OCI-LY3 (cell line): ENCODE measurements at regions not wholly inside any gene's neighbourhood (a gene's known extent, or its start where the extent isn't known, plus 50 kb on each side); places are given as distances from the start of the nearest gene placed in this dataset.
A peak's percentile ranks its signal among the peaks of the same experiment; 100 is the strongest.

Source experiments
- H2AFZ ChIP-seq: fragments of 200-600, 300-600 bp; shearing (Covaris generic); 2 replicates; pipeline ENCODE4 v1.6.0; 2014; ENCODE audit warnings: antibody characterized with exemption, low read depth, low read length
- H3K27ac ChIP-seq: fragments of 200-600, 300-600 bp; sonication (generic); 2 replicates; pipeline ENCODE4 v1.5.1; 2014; ENCODE audit warnings: mild to moderate bottlenecking, low read length, moderate library complexity, mixed read lengths
- H3K27me3 ChIP-seq: fragments of 200-600, 300-600 bp; sonication (generic); 2 replicates; pipeline ENCODE4 v1.6.1; 2014; ENCODE audit warnings: low read depth, low read length, mixed read lengths
- H3K36me3 ChIP-seq: fragments of 200-600, 300-600 bp; sonication (generic); replicated peaks from 2 replicates; pipeline ENCODE3; 2014; ENCODE audit warnings: low read depth, low read length, mixed read lengths
- H3K4me1 ChIP-seq: fragments of 300-600, 200-600 bp; sonication (generic); 2 replicates; pipeline ENCODE4 v1.6.1; 2014; ENCODE audit warnings: low read length, mixed read lengths
- H3K4me2 ChIP-seq: fragments of 200-600, 300-600 bp; sonication (generic); 2 replicates; pipeline ENCODE4 v1.6.1; 2014; ENCODE audit warnings: low read length, mixed read lengths
- H3K4me3 ChIP-seq: fragments of 300-600, 200-600 bp; sonication (generic); 2 replicates; pipeline ENCODE4 v1.5.1; 2014; ENCODE audit warnings: antibody characterized with exemption, mild to moderate bottlenecking, low read length, moderate library complexity
- H3K79me2 ChIP-seq: fragments of 300-600, 200-600 bp; shearing (Covaris generic); 2 replicates; pipeline ENCODE4 v1.6.1; 2014; ENCODE audit warnings: mild to moderate bottlenecking, low read length, mixed read lengths
- H3K9ac ChIP-seq: fragments of 300-600, 200-600 bp; shearing (Covaris generic); 2 replicates; pipeline ENCODE4 v1.6.0; 2014; ENCODE audit warnings: mild to moderate bottlenecking, low read length, moderate library complexity
- H3K9me3 ChIP-seq: fragments of 200-600, 300-600 bp; shearing (Covaris generic); 2 replicates; pipeline ENCODE4 v1.6.1; 2014; ENCODE audit warnings: low read length, mixed read lengths; ENCODE audit not compliant: insufficient read depth
- H4K20me1 ChIP-seq: fragments of 200-600, 300-600 bp; sonication (generic); 2 replicates; pipeline ENCODE4 v1.6.1; 2016; ENCODE audit warnings: low read length, mixed read lengths; ENCODE audit not compliant: insufficient read depth
- EZH2phosphoT487 ChIP-seq: fragments of 200-600 bp; shearing (Covaris generic); IDR thresholded peaks from 2 replicates; pipeline ENCODE4 v1.6.1; 2018; ENCODE audit warnings: antibody characterized with exemption, mixed run types, low read depth
- TF ChIP-seq, protein P1 (sequence below): fragments of 200-600, 300-600 bp; sonication (generic); IDR thresholded peaks from 2 replicates; pipeline ENCODE4 v1.5.1; 2014; ENCODE audit warnings: antibody characterized with exemption, low read length, low read depth

DNA sequence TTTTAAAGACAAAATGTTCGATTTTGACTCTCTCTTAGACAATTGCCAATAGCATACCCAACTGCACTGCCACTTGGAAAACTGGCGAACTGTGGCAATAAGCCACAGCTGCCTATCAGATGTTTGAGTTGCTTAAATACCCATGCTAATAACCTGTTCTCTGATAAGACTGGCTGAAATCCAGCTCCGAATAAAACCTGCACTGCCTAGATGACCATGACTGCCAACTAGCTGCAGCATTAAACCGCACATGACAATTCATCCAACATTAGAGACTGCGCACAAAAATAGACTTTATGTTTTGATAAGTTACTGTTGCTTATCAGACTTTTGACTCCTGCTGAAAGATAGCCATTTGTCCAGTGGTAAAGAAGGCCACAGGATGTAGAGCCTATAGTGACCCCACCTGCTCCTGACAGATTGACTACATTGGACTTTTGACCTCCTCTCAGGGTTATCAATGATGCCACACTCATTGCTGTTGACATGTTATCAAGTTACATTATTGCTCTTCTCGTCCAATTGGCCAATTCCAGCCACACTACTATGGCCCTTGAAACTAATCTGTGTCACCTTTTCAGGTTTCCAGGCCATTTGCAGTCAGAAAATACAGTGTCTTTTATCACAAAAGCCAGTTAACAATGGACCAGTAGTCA, 299.0 kb downstream of the HGF start:
- Histone ChIP-seq H3K4me3 (no peak overlapping the region), H3K4me2 (no peak overlapping the region), H4K20me1 (no peaks in the 10 kb centered on the region), H3K36me3 (no peaks in the 10 kb centered on the region), H3K4me1 (peaks cover 19% of the 10 kb centered on the region), H2AFZ (no peak overlapping the region), H3K27ac (no peak overlapping the region), H3K79me2 (no peaks in the 10 kb centered on the region), H3K9me3 (no peaks in the 10 kb centered on the region), H3K9ac (no peak overlapping the region), H3K27me3 (0 out of 2 replicates have a peak, but pooled peaks cover 5% of the 10 kb centered on the region)
- TF ChIP-seq EZH2phosphoT487 = no peak
- TF ChIP-seq, protein P1, sequence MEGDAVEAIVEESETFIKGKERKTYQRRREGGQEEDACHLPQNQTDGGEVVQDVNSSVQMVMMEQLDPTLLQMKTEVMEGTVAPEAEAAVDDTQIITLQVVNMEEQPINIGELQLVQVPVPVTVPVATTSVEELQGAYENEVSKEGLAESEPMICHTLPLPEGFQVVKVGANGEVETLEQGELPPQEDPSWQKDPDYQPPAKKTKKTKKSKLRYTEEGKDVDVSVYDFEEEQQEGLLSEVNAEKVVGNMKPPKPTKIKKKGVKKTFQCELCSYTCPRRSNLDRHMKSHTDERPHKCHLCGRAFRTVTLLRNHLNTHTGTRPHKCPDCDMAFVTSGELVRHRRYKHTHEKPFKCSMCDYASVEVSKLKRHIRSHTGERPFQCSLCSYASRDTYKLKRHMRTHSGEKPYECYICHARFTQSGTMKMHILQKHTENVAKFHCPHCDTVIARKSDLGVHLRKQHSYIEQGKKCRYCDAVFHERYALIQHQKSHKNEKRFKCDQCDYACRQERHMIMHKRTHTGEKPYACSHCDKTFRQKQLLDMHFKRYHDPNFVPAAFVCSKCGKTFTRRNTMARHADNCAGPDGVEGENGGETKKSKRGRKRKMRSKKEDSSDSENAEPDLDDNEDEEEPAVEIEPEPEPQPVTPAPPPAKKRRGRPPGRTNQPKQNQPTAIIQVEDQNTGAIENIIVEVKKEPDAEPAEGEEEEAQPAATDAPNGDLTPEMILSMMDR = no peak

DNA sequence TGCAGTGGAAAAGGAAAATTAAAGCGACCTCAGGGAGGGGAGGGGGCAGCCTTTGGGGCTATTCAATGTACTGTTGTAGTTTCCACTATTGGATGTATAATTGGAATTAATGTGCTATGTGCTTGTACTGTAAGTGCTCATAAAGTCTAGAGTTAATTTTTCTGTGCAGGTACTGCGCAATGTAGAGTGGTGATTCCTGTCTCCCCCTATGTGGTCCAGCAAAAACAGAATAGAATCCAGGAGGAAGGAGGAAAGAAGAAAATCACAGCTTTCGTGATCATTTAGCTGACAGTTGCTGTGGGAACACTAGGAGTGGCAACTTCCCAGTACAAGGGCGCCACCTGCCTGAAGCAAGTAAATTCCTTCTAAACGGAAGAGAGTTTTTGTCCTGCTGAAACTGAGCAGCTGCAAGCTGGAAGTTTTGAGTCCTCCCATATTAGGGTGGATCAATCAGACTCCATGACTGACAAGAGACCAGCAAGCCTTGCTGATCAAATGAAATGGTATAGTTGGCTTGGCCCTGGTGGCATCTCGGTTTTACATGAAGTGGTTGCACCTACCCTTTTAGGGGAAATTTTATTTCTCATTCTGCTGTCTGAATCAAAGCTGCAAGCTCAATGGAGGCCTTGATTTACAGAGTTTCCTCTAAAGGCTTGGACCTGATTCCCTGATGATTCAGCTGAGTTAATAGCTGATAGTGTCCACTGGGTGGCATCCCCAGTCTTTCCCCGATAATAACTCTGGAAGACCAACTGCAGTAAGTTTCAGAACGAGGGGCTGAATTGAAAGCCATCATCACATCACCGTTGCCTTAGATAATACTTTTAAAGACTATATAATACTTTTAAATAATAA, 299.8 kb downstream of the HGF start:
- no peak overlapping the region for H3K9ac ChIP-seq
- H3K4me2 ChIP-seq = peak overlapping the region; percentile 71
- TF ChIP-seq EZH2phosphoT487 = no peak
- TF ChIP-seq, protein P1 = peak; percentile 82
- no peaks in the 10 kb centered on the region for H3K9me3 ChIP-seq
- no peaks in the 10 kb centered on the region for H4K20me1 ChIP-seq
- H2AFZ ChIP-seq = peak overlapping the region; percentile 66; the same call in 1 of the 2 replicates
- peaks cover 19% of the 10 kb centered on the region for H3K4me1 ChIP-seq
- H3K36me3 ChIP-seq = no peaks in the 10 kb centered on the region
- 0 out of 2 replicates have a peak, but pooled peaks cover 5% of the 10 kb centered on the region for H3K27me3 ChIP-seq
- peak overlapping the region; percentile 44 for H3K4me3 ChIP-seq
- no peak overlapping the region for H3K27ac ChIP-seq
- no peaks in the 10 kb centered on the region for H3K79me2 ChIP-seq

- Histone ChIP-seq H3K79me2 (no peaks in the 10 kb centered on the region), H3K9me3 (no peaks in the 10 kb centered on the region), H3K27me3 (0 out of 2 replicates have a peak, but pooled peaks cover 5% of the 10 kb centered on the region), H3K36me3 (no peaks in the 10 kb centered on the region), H3K4me1 (peaks cover 14% of the 10 kb centered on the region), H3K4me3 (no peak overlapping the region; the same call in 1 of the 2 replicates), H3K9ac (no peak overlapping the region), H2AFZ (no peak overlapping the region), H3K4me2 (peak overlapping the region; percentile 71), H3K27ac (no peak overlapping the region), H4K20me1 (no peaks in the 10 kb centered on the region)
- TF ChIP-seq, protein P1 = no peak
- no peak for TF ChIP-seq EZH2phosphoT487
Observed at GRCh38 chr7:81469153-81469868, 300.5 kb downstream of the HGF start.

- Histone ChIP-seq H3K4me3 (no peak overlapping the region), H3K9me3 (no peaks in the 10 kb centered on the region), H3K27me3 (0 out of 2 replicates have a peak, but pooled peaks cover 5% of the 10 kb centered on the region), H3K4me1 (peaks cover 9% of the 10 kb centered on the region), H4K20me1 (no peaks in the 10 kb centered on the region), H3K36me3 (no peaks in the 10 kb centered on the region), H3K79me2 (no peaks in the 10 kb centered on the region), H3K9ac (no peak overlapping the region), H3K27ac (no peak overlapping the region), H2AFZ (no peak overlapping the region), H3K4me2 (no peak overlapping the region)
- no peak for TF ChIP-seq EZH2phosphoT487
- TF ChIP-seq, protein P1 = no peak
Observed at GRCh38 chr7:81468526-81468925, 301.3 kb downstream of the HGF start.
